GM18909 (cell line): ENCODE measurements at regions not wholly inside any gene's neighbourhood (a gene's known extent, or its start where the extent isn't known, plus 50 kb on each side); places are given as distances from the start of the nearest gene placed in this dataset.

Experiments used
- ATAC-seq: cut with Tn5 transposase; IDR thresholded peaks from one replicate; pipeline ENCODE4 v1.9.1; 2021; ENCODE audit warnings: mild to moderate bottlenecking; ENCODE audit not compliant: unreplicated experiment, poor library complexity

DNA sequence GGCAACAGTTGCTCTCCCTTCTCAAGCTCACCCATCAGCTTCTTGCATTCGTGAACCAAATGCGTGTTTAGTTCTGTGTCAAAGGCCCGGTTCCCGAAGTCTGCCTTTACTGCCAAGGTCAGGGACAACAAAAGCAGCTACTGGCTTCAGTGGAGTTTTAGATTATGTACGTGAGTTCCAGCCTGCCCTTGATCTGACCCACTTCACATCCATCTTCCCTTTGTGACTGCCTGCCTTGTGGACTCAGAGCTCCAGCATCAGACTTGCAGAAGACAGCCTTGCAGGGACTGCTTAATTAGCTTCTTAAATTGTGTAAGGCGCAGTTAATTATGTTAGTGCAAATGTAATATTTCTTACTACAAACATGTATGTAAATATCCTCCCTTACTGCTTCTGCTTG is 774.7 kb upstream of the EDIL3 start:
- ATAC-seq, result no peak

GRCh38 chr5:85168474-85168873 is 783.8 kb upstream of the EDIL3 start:
- ATAC-seq, result no peak

GRCh38 chr5:85170183-85170582 is 785.5 kb upstream of the EDIL3 start:
- ATAC-seq, result no peak

GRCh38 chr5:85173469-85173868 is 788.8 kb upstream of the EDIL3 start:
- ATAC-seq, result no peak

- no peak for ATAC-seq
Observed at GRCh38 chr5:85182344-85182743, 797.7 kb upstream of the EDIL3 start.

DNA sequence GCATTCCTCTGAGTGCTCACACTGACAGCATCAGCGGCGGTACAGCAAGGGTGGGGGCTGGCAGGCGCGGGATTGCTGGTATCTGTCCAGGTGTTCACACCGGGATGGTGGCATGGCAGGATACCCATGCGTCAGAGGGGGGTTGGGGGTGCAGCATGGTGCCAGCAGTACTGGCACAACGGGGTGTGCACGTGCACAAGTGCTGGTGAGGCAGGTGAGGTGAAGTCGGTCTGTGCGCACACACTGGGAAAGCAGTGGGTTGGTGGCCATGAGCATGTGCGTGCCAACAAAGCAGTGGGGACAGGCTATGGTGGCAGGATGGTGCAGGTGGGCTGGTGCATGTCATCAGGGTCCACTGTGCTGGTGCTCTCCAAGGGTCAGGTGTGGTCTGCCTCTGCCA is 819.6 kb upstream of the EDIL3 start:
- no peak for ATAC-seq

DNA sequence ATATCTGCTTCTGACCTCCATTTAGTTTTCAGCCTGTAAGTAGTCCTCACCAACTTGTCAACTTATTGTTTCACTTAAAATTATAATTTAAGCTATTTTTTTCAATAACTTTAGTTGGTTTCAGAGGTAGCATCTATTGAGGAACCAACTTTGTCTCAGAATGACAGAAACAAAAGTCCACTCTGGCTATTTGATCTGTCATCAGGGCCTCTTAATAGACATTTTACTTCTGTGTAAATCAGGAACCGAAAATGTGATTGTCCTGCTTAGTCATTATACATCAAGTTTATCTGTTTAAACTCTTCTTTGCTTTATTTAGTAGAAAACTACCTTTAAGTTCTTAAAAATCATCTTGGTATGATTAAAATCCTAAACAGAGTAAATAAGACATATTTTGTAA is 820.8 kb upstream of the EDIL3 start:
- ATAC-seq, result no peak

GRCh38 chr5:85225388-85225787 is 840.7 kb upstream of the EDIL3 start:
- no peak for ATAC-seq

DNA sequence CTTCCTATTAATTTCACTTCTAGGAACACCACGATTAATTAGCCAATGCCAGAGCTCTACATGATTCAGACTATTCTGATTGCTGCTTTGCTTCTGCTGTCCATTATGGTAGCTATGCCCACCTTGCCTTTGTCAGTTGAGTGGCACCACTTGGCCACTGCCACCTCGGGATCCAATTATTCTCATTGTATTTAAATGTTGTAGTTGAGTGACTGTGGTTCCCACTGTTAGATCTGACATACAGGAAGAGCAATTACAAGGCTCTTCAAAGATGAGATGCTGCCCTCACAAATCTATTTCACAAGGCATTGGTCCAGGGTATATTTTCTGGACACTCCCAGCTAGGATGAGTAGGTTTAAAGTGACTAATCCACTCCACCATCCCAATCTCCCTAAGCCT is 864.5 kb upstream of the EDIL3 start:
- no peak for ATAC-seq

GRCh38 chr5:85263125-85263524 is 878.4 kb upstream of the EDIL3 start:
- ATAC-seq, result no peak

DNA sequence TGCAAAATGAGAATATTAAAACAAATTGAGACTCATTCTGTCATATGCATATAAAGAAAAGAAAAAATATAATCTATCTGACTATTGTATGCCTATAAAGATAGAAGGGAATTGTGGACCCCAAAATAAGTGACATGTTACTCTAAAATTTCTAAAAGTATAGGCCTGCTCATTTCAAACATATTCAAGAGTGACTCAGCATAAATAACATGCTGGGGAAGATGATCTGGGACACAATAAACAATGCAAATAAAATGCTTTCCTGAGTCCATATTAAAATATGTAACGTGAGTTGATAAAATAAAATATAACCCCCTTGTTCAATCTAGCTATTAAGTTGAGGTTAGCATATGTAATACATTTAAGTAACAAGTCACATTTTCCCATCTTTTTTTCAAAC is 882.0 kb upstream of the EDIL3 start:
- ATAC-seq, result no peak

DNA sequence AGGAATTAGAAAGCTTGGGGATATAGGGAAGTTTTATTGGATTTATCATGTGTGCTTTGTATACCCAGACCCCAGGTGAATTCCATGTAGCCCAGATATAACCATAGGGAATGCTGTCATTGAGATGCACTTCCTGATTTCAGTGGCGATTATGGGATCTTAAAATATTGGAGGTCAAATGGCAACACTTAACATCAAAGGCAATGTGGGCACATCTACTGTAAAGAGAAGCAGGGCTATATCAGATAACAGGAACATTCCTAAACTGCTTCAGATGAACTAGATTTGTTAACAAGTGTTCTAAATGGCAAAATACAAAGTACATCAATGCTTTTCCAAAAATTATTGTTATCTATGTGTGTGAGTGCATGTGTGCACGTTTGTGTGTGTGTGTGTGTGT is 883.5 kb upstream of the EDIL3 start:
- no peak for ATAC-seq

DNA sequence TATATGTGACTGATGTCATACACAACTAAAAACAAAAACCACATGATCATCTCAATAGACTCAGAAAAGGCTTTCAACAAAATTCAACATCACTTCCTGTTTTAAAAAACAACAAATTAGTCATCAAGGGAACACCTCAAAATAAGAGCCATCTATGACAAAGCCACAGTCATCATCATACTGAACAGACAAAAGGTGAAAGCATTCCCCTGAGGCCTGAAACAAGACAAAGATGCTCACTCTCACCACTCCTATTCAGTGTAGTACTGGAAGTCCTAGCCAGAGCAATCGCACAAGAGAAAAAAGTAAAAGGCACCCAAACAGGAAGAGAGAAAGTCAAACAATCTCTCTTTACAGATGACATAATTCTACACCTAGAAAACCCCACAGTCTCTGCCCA is 893.5 kb upstream of the EDIL3 start:
- ATAC-seq, result no peak

- ATAC-seq, result no peak
Observed at GRCh38 chr5:85288914-85289313, 904.2 kb upstream of the EDIL3 start.

GRCh38 chr5:85293145-85293785 is 908.6 kb upstream of the EDIL3 start:
- ATAC-seq, result no peak

DNA sequence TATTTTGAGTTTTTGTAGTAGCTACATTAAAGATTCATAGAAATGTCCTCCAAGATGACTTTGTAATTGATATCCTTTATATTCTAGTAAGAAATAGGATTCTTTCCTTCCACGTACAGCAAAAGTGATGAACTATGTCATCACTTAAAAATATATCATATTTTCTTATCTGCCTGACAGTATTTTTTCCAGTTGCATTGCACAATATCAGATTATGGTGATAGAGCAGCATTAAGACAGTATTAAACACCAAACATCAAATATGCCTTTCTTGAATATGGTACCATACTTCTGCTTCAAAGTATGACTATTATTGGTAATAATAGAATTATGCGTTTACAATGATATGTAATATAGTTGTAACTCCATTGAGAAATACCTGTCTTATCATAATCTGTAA is 919.8 kb upstream of the EDIL3 start:
- no peak for ATAC-seq

DNA sequence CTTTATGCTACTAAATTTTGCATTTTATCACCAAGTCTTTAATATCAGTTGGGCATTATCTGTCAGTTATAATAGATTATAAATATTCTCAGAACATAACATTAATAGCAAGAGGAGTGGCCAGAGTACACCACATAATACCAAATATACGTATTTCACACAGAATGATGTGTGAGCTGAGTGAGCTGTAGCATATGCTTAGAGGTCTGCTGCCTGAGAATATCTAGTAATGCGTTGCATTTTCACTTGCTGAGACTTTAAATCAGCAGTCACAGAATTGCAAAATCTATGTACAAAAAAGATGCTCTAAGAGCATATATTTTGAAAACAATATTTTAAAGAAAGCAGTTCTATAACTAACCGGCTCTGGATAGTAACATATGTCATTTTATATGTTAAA is 921.1 kb upstream of the EDIL3 start:
- ATAC-seq, result no peak

DNA sequence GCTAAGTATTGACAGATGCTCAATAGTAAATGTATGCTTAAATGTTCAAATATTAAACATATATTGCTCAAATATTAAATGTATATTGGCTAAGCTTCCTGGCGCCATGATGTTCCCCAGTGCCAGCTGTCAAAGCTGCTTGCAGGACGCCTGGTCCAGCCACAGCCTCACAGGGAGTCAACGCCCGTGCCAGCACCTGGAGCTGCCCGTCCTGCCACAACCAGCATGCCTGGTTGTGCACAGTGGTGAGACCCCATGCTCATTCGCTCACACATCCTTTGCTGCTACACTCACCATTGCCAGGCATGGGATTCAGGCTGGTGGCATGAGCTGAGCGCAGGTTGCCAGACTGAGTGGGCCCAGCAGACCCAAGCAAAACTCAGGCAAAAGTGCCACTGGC is 926.9 kb upstream of the EDIL3 start:
- no peak for ATAC-seq

DNA sequence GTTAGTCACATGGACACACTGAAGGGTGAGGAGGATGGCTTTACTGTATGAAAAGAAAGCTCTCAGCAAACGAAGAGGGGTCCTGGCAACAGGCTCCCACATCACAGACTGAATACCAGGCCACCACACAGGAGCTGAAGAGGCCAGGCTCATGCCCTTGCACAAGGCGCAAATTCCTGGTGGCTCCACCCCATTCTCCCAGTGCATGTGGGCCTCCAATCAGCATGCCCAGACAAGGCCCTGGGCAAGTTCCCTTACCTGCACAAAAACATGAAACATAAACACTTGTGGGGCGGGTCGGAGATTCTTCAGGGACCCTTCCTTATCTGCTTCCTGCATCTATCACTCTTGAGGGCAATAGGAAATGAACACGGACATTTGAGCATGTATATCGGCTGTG is 935.8 kb upstream of the EDIL3 start:
- no peak for ATAC-seq

GRCh38 chr5:85333276-85333675 is 948.6 kb upstream of the EDIL3 start:
- no peak for ATAC-seq

DNA sequence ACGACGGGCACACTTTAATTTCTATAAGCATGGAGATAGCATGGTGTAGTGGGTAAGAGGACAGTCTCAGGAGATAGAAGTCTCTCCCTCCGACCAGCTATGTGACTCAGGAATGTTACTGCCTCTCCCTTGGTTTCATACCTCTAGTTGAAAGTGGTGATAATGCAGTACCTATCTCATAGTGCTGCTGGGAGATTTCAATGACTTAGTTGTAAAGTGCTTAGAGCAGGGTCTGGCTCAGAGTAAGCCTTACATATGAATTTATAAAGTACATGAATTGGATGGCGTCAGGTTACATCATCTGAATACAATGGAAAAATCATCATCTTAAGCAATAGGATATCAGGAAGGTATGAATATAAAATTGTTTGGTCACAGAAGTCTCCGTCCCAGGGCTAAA is 952.8 kb upstream of the EDIL3 start:
- ATAC-seq, result no peak

DNA sequence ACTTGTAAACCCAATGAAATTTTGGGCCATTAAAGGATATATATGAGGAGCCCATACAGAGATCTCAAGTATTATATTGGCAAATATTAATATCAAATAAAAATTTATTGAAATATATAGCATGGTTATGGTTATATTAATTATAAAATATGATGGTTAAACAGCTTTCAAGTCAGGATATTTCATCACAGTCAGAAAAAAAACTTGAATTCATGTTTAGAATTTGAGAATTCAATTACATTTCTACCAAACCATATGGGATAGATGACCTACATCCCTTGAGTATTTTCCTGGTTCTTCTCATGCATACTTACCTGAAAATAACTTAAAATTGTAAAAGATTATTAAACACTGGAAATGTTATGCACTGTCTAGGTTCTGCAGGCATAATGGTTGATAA is 956.1 kb upstream of the EDIL3 start:
- ATAC-seq, result no peak

DNA sequence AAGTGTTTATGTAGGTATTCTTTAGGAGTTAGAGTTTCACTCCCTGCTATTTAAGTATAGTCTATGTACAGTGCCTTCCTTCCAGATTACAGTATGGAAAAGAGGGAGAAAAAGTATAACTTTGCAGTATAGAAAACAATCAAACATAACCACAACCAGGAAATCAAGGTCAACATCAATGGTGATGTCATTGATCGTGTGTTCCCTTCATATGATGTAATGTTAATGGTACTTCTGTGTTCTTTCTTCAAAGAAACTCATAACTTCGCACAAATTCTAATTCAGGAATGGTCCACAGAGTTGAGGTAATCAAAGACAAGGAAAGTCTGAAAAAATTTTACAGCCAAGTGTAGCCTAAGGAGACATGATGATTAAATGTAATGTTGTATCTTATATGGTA is 961.1 kb upstream of the EDIL3 start:
- no peak for ATAC-seq
